ENCODE measurements at regions not wholly inside any gene's neighbourhood (a gene's known extent, or its start where the extent isn't known, plus 50 kb on each side); places are given as distances from the start of the nearest gene placed in this dataset.

DNA sequence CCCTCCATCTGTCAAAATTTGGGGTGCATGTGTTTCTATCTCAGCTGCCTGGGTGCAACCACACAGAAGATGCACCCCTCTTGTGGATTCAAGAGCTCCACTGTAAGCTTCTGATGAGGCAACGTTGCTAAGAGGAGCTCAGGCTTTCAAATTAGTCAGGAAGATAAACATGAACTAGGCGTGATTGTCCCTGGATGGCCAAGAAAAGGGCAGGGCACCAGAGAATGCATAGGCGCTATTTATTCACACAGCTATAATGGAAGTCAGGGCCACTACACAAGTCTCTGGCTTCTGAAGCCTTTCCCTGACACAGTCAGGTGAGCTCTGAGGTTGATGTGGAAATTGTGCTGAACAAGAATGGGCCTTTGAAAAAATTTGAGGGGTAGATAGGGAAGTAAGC is 1466.0 kb upstream of the CELF4 start:
- H3K9me2 ChIP-seq (replicated peaks; ENCODE audit: control insufficient read depth, low read length) = no peaks in the 10 kb centered on the region
- no peak overlapping the region for H3K4me2 ChIP-seq (ENCODE audit: low read length)
- no peaks in the 10 kb centered on the region for H3K79me2 ChIP-seq (ENCODE audit: control insufficient read depth, low read length)
- H3K4me3 ChIP-seq (ENCODE audit: low read length) = no peak overlapping the region
- H4K20me1 ChIP-seq (ENCODE audit: control insufficient read depth, insufficient read depth, low read depth, low read length) = no peaks in the 10 kb centered on the region
- H3K4me1 ChIP-seq (ENCODE audit: control insufficient read depth, low read length) = no peaks in the 10 kb centered on the region
- H3F3A ChIP-seq (ENCODE audit: control insufficient read depth, insufficient read depth) = no peaks in the 10 kb centered on the region
- H3K36me3 ChIP-seq (ENCODE audit: control insufficient read depth, low read length) = no peaks in the 10 kb centered on the region
- TF ChIP-seq EZH2phosphoT487 (IDR thresholded peaks at IDR 0.05; ENCODE audit: borderline replicate concordance, low read length) = no peak
- TF ChIP-seq, protein P1, sequence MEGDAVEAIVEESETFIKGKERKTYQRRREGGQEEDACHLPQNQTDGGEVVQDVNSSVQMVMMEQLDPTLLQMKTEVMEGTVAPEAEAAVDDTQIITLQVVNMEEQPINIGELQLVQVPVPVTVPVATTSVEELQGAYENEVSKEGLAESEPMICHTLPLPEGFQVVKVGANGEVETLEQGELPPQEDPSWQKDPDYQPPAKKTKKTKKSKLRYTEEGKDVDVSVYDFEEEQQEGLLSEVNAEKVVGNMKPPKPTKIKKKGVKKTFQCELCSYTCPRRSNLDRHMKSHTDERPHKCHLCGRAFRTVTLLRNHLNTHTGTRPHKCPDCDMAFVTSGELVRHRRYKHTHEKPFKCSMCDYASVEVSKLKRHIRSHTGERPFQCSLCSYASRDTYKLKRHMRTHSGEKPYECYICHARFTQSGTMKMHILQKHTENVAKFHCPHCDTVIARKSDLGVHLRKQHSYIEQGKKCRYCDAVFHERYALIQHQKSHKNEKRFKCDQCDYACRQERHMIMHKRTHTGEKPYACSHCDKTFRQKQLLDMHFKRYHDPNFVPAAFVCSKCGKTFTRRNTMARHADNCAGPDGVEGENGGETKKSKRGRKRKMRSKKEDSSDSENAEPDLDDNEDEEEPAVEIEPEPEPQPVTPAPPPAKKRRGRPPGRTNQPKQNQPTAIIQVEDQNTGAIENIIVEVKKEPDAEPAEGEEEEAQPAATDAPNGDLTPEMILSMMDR (IDR thresholded peaks at IDR 0.05; ENCODE audit: low read depth, low read length, poor library complexity, severe bottlenecking) = no peak
- H3K27me3 ChIP-seq (ENCODE audit: control insufficient read depth, low read length) = no peaks in the 10 kb centered on the region
- H3K27ac ChIP-seq (ENCODE audit: low read depth, low read length) = no peak overlapping the region
- no peaks in the 10 kb centered on the region for H3K9me3 ChIP-seq (ENCODE audit: control insufficient read depth, insufficient read depth, low read length)

DNA sequence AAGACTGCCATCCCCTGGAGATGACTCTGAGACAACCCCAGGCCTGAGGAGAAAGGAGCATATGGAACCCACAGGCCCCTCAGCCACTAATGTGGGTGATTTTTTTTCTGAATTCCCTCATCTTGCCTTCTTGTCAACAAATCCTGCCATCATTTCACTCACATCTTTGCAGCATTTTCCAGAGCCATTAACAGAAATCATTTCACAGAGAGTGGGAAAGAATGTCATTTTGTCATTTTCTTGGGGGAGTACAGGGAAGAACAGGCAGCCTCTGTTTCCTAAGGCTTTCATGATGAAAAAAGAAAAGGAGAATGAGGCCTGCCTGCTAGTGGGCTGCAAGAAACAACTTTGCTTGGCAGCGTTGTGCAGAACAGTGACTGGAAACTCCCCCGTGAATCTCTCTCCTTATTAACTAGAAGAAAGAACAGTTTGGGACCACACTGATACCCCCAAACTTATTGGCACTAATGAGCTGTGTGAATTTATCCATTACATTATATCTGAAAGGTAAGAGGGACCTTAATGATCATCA is 1464.6 kb upstream of the CELF4 start:
- no peaks in the 10 kb centered on the region for H3K9me2 ChIP-seq (replicated peaks; ENCODE audit: control insufficient read depth, low read length)
- no peak overlapping the region for H3K4me3 ChIP-seq (ENCODE audit: low read length)
- no peaks in the 10 kb centered on the region for H4K20me1 ChIP-seq (ENCODE audit: control insufficient read depth, insufficient read depth, low read depth, low read length)
- no peaks in the 10 kb centered on the region for H3K4me1 ChIP-seq (ENCODE audit: control insufficient read depth, low read length)
- H3K79me2 ChIP-seq (ENCODE audit: control insufficient read depth, low read length) = no peaks in the 10 kb centered on the region
- H3K27me3 ChIP-seq (ENCODE audit: control insufficient read depth, low read length) = no peaks in the 10 kb centered on the region
- H3K4me2 ChIP-seq (ENCODE audit: low read length) = no peak overlapping the region
- H3K36me3 ChIP-seq (ENCODE audit: control insufficient read depth, low read length) = no peaks in the 10 kb centered on the region
- H3K9me3 ChIP-seq (ENCODE audit: control insufficient read depth, insufficient read depth, low read length) = no peaks in the 10 kb centered on the region
- H3K27ac ChIP-seq (ENCODE audit: low read depth, low read length) = no peak overlapping the region
- TF ChIP-seq, protein P1 (IDR thresholded peaks at IDR 0.05; ENCODE audit: low read depth, low read length, poor library complexity, severe bottlenecking) = no peak
- TF ChIP-seq EZH2phosphoT487 (IDR thresholded peaks at IDR 0.05; ENCODE audit: borderline replicate concordance, low read length) = no peak
- H3F3A ChIP-seq (ENCODE audit: control insufficient read depth, insufficient read depth) = no peaks in the 10 kb centered on the region

DNA sequence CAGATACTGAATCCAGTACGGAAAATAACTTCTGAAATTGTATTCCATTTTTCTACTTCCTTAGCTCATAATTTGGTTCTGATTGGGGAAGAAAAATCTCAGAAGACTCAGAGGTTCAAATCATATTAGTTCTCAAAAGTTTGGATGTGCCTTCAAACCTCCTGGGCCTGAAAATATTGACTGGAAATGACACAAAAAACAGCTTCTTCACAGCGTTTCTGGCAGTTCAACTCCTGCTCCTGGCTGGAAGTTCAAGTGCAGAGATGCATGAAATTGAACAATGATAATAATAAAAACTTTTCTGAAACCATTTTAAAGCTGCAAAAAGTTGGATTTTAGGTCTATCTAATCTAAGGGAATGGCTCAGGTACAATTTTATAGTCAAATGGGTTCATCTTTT is 1459.9 kb upstream of the CELF4 start:
- no peaks in the 10 kb centered on the region for H3K9me2 ChIP-seq (replicated peaks; ENCODE audit: control insufficient read depth, low read length)
- no peak overlapping the region for H3K4me3 ChIP-seq (ENCODE audit: low read length)
- no peak overlapping the region for H3K4me2 ChIP-seq (ENCODE audit: low read length)
- no peaks in the 10 kb centered on the region for H3K36me3 ChIP-seq (ENCODE audit: control insufficient read depth, low read length)
- H3F3A ChIP-seq (ENCODE audit: control insufficient read depth, insufficient read depth) = no peaks in the 10 kb centered on the region
- H4K20me1 ChIP-seq (ENCODE audit: control insufficient read depth, insufficient read depth, low read depth, low read length) = no peaks in the 10 kb centered on the region
- H3K27me3 ChIP-seq (ENCODE audit: control insufficient read depth, low read length) = no peaks in the 10 kb centered on the region
- TF ChIP-seq, protein P1 (IDR thresholded peaks at IDR 0.05; ENCODE audit: low read depth, low read length, poor library complexity, severe bottlenecking) = no peak
- no peak for TF ChIP-seq EZH2phosphoT487 (IDR thresholded peaks at IDR 0.05; ENCODE audit: borderline replicate concordance, low read length)
- H3K27ac ChIP-seq (ENCODE audit: low read depth, low read length) = no peak overlapping the region
- H3K79me2 ChIP-seq (ENCODE audit: control insufficient read depth, low read length) = no peaks in the 10 kb centered on the region
- H3K4me1 ChIP-seq (ENCODE audit: control insufficient read depth, low read length) = no peaks in the 10 kb centered on the region
- H3K9me3 ChIP-seq (ENCODE audit: control insufficient read depth, insufficient read depth, low read length) = no peaks in the 10 kb centered on the region

All from DOHH2 (cell line).